ENCODE measurements at regions not wholly inside any gene's neighbourhood (a gene's known extent, or its start where the extent isn't known, plus 50 kb on each side); places are given as distances from the start of the nearest gene placed in this dataset.

DNA sequence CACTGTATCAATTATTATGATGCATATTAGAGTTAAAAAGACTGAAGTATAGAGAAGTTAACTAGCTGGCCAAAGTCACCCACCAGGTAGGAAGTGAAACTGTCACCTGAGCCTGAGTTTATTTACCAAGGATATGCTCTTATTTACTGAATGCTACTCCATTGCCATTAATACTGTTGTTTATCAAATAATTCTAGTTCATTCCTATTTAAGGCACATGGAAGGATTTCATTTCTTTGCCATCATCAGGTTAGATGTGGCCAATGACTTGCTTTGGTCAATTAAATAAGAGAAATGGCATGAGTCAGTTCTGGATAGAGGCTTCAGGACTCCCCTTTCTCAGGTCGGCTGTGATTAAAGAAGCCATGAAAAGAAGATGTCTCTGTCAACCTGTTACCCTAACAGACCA is 169.6 kb downstream of the KCNJ2 start (continued):
- TF ChIP-seq, protein P1, sequence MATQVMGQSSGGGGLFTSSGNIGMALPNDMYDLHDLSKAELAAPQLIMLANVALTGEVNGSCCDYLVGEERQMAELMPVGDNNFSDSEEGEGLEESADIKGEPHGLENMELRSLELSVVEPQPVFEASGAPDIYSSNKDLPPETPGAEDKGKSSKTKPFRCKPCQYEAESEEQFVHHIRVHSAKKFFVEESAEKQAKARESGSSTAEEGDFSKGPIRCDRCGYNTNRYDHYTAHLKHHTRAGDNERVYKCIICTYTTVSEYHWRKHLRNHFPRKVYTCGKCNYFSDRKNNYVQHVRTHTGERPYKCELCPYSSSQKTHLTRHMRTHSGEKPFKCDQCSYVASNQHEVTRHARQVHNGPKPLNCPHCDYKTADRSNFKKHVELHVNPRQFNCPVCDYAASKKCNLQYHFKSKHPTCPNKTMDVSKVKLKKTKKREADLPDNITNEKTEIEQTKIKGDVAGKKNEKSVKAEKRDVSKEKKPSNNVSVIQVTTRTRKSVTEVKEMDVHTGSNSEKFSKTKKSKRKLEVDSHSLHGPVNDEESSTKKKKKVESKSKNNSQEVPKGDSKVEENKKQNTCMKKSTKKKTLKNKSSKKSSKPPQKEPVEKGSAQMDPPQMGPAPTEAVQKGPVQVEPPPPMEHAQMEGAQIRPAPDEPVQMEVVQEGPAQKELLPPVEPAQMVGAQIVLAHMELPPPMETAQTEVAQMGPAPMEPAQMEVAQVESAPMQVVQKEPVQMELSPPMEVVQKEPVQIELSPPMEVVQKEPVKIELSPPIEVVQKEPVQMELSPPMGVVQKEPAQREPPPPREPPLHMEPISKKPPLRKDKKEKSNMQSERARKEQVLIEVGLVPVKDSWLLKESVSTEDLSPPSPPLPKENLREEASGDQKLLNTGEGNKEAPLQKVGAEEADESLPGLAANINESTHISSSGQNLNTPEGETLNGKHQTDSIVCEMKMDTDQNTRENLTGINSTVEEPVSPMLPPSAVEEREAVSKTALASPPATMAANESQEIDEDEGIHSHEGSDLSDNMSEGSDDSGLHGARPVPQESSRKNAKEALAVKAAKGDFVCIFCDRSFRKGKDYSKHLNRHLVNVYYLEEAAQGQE (IDR thresholded peaks at IDR 0.05; ENCODE audit: unreplicated experiment), result no peak
- no peak for TF ChIP-seq POLR2AphosphoS5 (IDR thresholded peaks at IDR 0.05; ENCODE audit: low read depth)
- TF ChIP-seq CREB1 (CRISPR knock-in tag; IDR thresholded peaks at IDR 0.05; ENCODE audit: low read depth), result no peak
- TF ChIP-seq ZNF331 (CRISPR knock-in tag; IDR thresholded peaks at IDR 0.05; ENCODE audit: low read depth), result no peak
- TF ChIP-seq NANOG (IDR thresholded peaks at IDR 0.05; ENCODE audit: borderline replicate concordance), result no peak
- TF ChIP-seq ZNF114 (CRISPR knock-in tag; IDR thresholded peaks at IDR 0.05), result no peak
- TF ChIP-seq STAT1 (IDR thresholded peaks at IDR 0.05; ENCODE audit: unreplicated experiment), result no peak
- TF ChIP-seq CTCF (conservative IDR thresholded peaks at IDR 0.05; ENCODE audit: low read depth in 2 of 2), result no peak

- H3K27ac Mint-ChIP-seq, result no peak overlapping the region
- Histone ChIP-seq H3K27me3 (ENCODE audit: insufficient read depth) (no peaks in the 10 kb centered on the region), H3F3A (replicated peaks; ENCODE audit: low read depth) (no peaks in the 10 kb centered on the region), H2AFZ (no peak overlapping the region), H3K4me3 (no peak overlapping the region), H3K36me3 (ENCODE audit: insufficient read depth) (no peaks in the 10 kb centered on the region), H3K9me2 (ENCODE audit: insufficient read depth) (peaks cover 4% of the 10 kb centered on the region; the same call in 1 of the 2 replicates), H3K27ac (ENCODE audit: low read depth) (no peak overlapping the region), H3K4me1 (ENCODE audit: insufficient read depth) (0 out of 2 replicates have a peak, but pooled peaks cover 6% of the 10 kb centered on the region), H3K79me2 (replicated peaks; ENCODE audit: insufficient read depth) (no peaks in the 10 kb centered on the region), H3K4me2 (no peak overlapping the region), H4K20me1 (replicated peaks; ENCODE audit: insufficient read depth) (no peaks in the 10 kb centered on the region)
- no peak for DNase-seq (ENCODE audit: low spot score)
- H3K9me3 Mint-ChIP-seq, result no peaks in the 10 kb centered on the region
- H3K36me3 Mint-ChIP-seq (ENCODE audit: low read depth), result no peaks in the 10 kb centered on the region
- peaks cover 8% of the 10 kb centered on the region for H3K4me1 Mint-ChIP-seq
- no peak overlapping the region for H3K4me3 Mint-ChIP-seq
- no peak for ATAC-seq
- peaks cover 5% of the 10 kb centered on the region for H3K27me3 Mint-ChIP-seq (ENCODE audit: insufficient read depth, low read depth, poor library complexity)
- TF ChIP-seq CTCF (conservative IDR thresholded peaks at IDR 0.05; ENCODE audit: low read depth in 2 of 2) (no peak), EZH2phosphoT487 (IDR thresholded peaks at IDR 0.05; ENCODE audit: unreplicated experiment) (no peak), POLR2AphosphoS5 (IDR thresholded peaks at IDR 0.05; ENCODE audit: low read depth) (no peak), ZNF114 (CRISPR knock-in tag; IDR thresholded peaks at IDR 0.05) (no peak), CREB1 (CRISPR knock-in tag; IDR thresholded peaks at IDR 0.05; ENCODE audit: low read depth) (no peak)
- TF ChIP-seq, protein P2, sequence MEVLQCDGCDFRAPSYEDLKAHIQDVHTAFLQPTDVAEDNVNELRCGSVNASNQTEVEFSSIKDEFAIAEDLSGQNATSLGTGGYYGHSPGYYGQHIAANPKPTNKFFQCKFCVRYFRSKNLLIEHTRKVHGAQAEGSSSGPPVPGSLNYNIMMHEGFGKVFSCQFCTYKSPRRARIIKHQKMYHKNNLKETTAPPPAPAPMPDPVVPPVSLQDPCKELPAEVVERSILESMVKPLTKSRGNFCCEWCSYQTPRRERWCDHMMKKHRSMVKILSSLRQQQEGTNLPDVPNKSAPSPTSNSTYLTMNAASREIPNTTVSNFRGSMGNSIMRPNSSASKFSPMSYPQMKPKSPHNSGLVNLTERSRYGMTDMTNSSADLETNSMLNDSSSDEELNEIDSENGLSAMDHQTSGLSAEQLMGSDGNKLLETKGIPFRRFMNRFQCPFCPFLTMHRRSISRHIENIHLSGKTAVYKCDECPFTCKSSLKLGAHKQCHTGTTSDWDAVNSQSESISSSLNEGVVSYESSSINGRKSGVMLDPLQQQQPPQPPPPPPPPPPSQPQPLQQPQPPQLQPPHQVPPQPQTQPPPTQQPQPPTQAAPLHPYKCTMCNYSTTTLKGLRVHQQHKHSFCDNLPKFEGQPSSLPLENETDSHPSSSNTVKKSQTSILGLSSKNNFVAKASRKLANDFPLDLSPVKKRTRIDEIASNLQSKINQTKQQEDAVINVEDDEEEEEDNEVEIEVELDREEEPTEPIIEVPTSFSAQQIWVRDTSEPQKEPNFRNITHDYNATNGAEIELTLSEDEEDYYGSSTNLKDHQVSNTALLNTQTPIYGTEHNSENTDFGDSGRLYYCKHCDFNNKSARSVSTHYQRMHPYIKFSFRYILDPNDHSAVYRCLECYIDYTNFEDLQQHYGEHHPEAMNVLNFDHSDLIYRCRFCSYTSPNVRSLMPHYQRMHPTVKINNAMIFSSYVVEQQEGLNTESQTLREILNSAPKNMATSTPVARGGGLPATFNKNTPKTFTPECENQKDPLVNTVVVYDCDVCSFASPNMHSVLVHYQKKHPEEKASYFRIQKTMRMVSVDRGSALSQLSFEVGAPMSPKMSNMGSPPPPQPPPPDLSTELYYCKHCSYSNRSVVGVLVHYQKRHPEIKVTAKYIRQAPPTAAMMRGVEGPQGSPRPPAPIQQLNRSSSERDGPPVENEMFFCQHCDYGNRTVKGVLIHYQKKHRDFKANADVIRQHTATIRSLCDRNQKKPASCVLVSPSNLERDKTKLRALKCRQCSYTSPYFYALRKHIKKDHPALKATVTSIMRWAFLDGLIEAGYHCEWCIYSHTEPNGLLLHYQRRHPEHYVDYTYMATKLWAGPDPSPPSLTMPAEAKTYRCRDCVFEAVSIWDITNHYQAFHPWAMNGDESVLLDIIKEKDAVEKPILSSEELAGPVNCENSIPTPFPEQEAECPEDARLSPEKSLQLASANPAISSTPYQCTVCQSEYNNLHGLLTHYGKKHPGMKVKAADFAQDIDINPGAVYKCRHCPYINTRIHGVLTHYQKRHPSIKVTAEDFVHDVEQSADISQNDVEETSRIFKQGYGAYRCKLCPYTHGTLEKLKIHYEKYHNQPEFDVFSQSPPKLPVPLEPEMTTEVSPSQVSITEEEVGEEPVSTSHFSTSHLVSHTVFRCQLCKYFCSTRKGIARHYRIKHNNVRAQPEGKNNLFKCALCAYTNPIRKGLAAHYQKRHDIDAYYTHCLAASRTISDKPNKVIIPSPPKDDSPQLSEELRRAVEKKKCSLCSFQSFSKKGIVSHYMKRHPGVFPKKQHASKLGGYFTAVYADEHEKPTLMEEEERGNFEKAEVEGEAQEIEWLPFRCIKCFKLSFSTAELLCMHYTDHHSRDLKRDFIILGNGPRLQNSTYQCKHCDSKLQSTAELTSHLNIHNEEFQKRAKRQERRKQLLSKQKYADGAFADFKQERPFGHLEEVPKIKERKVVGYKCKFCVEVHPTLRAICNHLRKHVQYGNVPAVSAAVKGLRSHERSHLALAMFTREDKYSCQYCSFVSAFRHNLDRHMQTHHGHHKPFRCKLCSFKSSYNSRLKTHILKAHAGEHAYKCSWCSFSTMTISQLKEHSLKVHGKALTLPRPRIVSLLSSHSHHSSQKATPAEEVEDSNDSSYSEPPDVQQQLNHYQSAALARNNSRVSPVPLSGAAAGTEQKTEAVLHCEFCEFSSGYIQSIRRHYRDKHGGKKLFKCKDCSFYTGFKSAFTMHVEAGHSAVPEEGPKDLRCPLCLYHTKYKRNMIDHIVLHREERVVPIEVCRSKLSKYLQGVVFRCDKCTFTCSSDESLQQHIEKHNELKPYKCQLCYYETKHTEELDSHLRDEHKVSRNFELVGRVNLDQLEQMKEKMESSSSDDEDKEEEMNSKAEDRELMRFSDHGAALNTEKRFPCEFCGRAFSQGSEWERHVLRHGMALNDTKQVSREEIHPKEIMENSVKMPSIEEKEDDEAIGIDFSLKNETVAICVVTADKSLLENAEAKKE (CRISPR knock-in tag; IDR thresholded peaks at IDR 0.05), result no peak
These were observed 173.8 kb downstream of the KCNJ2 start for GRCh38 chr17:70343114-70343513.

Data from GM23338 (cell line).